Neural cell (in vitro differentiated cells): ENCODE measurements at regions not wholly inside any gene's neighbourhood (a gene's known extent, or its start where the extent isn't known, plus 50 kb on each side); places are given as distances from the start of the nearest gene placed in this dataset.

Source experiments
- CTCF ChIP-seq: fragments of 450-650 bp; IDR thresholded peaks from 2 replicates; pipeline ENCODE4 v1.5.1; 2014; ENCODE audit warnings: antibody characterized with exemption, mild to moderate bottlenecking, moderate library complexity; ENCODE audit not compliant: poor library complexity, severe bottlenecking
- EP300 ChIP-seq: fragments of 450-650 bp; conservative IDR thresholded peaks from 2 replicates; pipeline ENCODE4 v1.6.1; 2014; ENCODE audit warnings: antibody characterized with exemption, mild to moderate bottlenecking, moderate library complexity; ENCODE audit not compliant: poor library complexity, severe bottlenecking
- EZH2 ChIP-seq: fragments of 200-600, 300-800 bp; shearing (Covaris generic), sonication (generic); IDR thresholded peaks from 2 replicates; pipeline ENCODE4 v1.6.1; 2014; ENCODE audit warnings: antibody characterized with exemption, low read length, borderline replicate concordance, mild to moderate bottlenecking; ENCODE audit not compliant: insufficient read depth, poor library complexity, severe bottlenecking
- MXI1 ChIP-seq: fragments of 450-650 bp; conservative IDR thresholded peaks from 2 replicates; pipeline ENCODE4 v1.6.1; 2014; ENCODE audit warnings: antibody characterized with exemption, mild to moderate bottlenecking; ENCODE audit not compliant: poor library complexity, severe bottlenecking
- POLR2AphosphoS5 ChIP-seq: IDR thresholded peaks from 2 replicates; pipeline ENCODE4 v1.6.1; 2012
- RAD21 ChIP-seq: fragments of 450-650 bp; conservative IDR thresholded peaks from 2 replicates; pipeline ENCODE4 v1.6.1; 2014; ENCODE audit warnings: antibody characterized with exemption, mild to moderate bottlenecking, moderate library complexity
- REST ChIP-seq: IDR thresholded peaks from 2 replicates; pipeline ENCODE4 v1.6.1; 2012; ENCODE audit warnings: borderline replicate concordance
- SMC3 ChIP-seq: fragments of 450-650 bp; conservative IDR thresholded peaks from 2 replicates; pipeline ENCODE4 v1.6.1; 2014; ENCODE audit warnings: antibody characterized with exemption, mild to moderate bottlenecking, moderate library complexity; ENCODE audit not compliant: poor library complexity

- no peak for TF ChIP-seq POLR2AphosphoS5
- no peak for TF ChIP-seq RAD21
- TF ChIP-seq CTCF: no peak
- no peak for TF ChIP-seq REST
- no peak for TF ChIP-seq MXI1
- TF ChIP-seq SMC3: no peak
- no peak for TF ChIP-seq EP300
- no peak for TF ChIP-seq EZH2
Observed at GRCh38 chr11:130774703-130775102, 141.6 kb downstream of the SNX19 start.
